ENCODE measurements at regions not wholly inside any gene's neighbourhood (a gene's known extent, or its start where the extent isn't known, plus 50 kb on each side); places are given as distances from the start of the nearest gene placed in this dataset.

- DNase-seq = no peak
Measured at GRCh38 chr7:156090988-156091387, 278.7 kb upstream of the SHH start.

GRCh38 chr7:156089222-156089621 is 277.0 kb upstream of the SHH start:
- DNase-seq = no peak

GRCh38 chr7:156088115-156088514 is 275.9 kb upstream of the SHH start:
- no peak for DNase-seq

- no peak for DNase-seq
Measured at GRCh38 chr7:156082048-156083040, 270.1 kb upstream of the SHH start.

- DNase-seq = no peak
Measured at GRCh38 chr7:156080596-156080995, 268.3 kb upstream of the SHH start.

GRCh38 chr7:156080046-156080445 is 267.8 kb upstream of the SHH start:
- DNase-seq = no peak

- no peak for DNase-seq
Measured at GRCh38 chr7:156079156-156079555, 266.9 kb upstream of the SHH start.

GRCh38 chr7:156074982-156075615 is 262.8 kb upstream of the SHH start:
- DNase-seq = no peak

GRCh38 chr7:156074084-156074483 is 261.8 kb upstream of the SHH start:
- DNase-seq = no peak

GRCh38 chr7:156073366-156074052 is 261.2 kb upstream of the SHH start:
- DNase-seq = no peak

- DNase-seq = no peak
Measured at GRCh38 chr7:156071612-156072011, 259.3 kb upstream of the SHH start.

- no peak for DNase-seq
Measured at GRCh38 chr7:156069891-156070290, 257.6 kb upstream of the SHH start.

- DNase-seq = no peak
Measured at GRCh38 chr7:156067156-156067555, 254.9 kb upstream of the SHH start.

GRCh38 chr7:156065400-156065799 is 253.1 kb upstream of the SHH start:
- DNase-seq = no peak

- DNase-seq = no peak
Measured at GRCh38 chr7:156064971-156065386, 252.7 kb upstream of the SHH start.

GRCh38 chr7:156063241-156063810 is 251.1 kb upstream of the SHH start:
- DNase-seq = no peak

- no peak for DNase-seq
Measured at GRCh38 chr7:156062286-156062685, 250.0 kb upstream of the SHH start.

- no peak for DNase-seq
Measured at GRCh38 chr7:156061689-156062255, 249.5 kb upstream of the SHH start.

- DNase-seq = no peak
Measured at GRCh38 chr7:156060925-156061324, 248.7 kb upstream of the SHH start.

- DNase-seq = no peak
Measured at GRCh38 chr7:156059369-156059768, 247.1 kb upstream of the SHH start.

- no peak for DNase-seq
Measured at GRCh38 chr7:156058248-156058647, 246.0 kb upstream of the SHH start.

- no peak for DNase-seq
Measured at GRCh38 chr7:156056534-156056933, 244.3 kb upstream of the SHH start.

All from stimulated activated CD4-positive, alpha-beta T cell treated with anti-CD3 and anti-CD28 coated beads, Interleukin-15, amount 100 ng/mL, for 24 hours (primary cell).